HG03558 (cell line): ENCODE measurements at regions not wholly inside any gene's neighbourhood (a gene's known extent, or its start where the extent isn't known, plus 50 kb on each side); places are given as distances from the start of the nearest gene placed in this dataset.
"Not testable (repeated sequence)": the region's sequence is repeated elsewhere in the genome, so short reads cannot be mapped to it uniquely, and the experiment has no call there.

Experiments
- ATAC-seq: cut with Tn5 transposase; IDR thresholded peaks from one replicate; pipeline ENCODE4 v1.9.1; 2021; ENCODE audit warnings: moderate number of reproducible peaks; ENCODE audit not compliant: unreplicated experiment; ENCODE audit errors: extremely low read depth

- not testable (repeated sequence) for ATAC-seq
Observed at GRCh38 chr4:171229354-171229753, 583.9 kb upstream of the GALNTL6 start.

GRCh38 chr4:171221181-171221580, 592.0 kb upstream of the GALNTL6 start:
- no peak for ATAC-seq

GRCh38 chr4:171203425-171203824, 609.8 kb upstream of the GALNTL6 start:
- no peak for ATAC-seq

GRCh38 chr4:171202908-171203307, 610.3 kb upstream of the GALNTL6 start:
- no peak for ATAC-seq

- ATAC-seq, result no peak
Observed at GRCh38 chr4:171186700-171187099, 626.5 kb upstream of the GALNTL6 start.

- no peak for ATAC-seq
Observed at GRCh38 chr4:171181090-171181489, 632.1 kb upstream of the GALNTL6 start.

- no peak for ATAC-seq
Observed at GRCh38 chr4:171170671-171171070, 642.5 kb upstream of the GALNTL6 start.

- ATAC-seq, result no peak
Observed at GRCh38 chr4:171169396-171169795, 643.8 kb upstream of the GALNTL6 start.

- no peak for ATAC-seq
Observed at GRCh38 chr4:171162478-171162877, 650.7 kb upstream of the GALNTL6 start.

GRCh38 chr4:171157462-171158082, 655.6 kb upstream of the GALNTL6 start:
- no peak for ATAC-seq

GRCh38 chr4:171142639-171143038, 670.6 kb upstream of the GALNTL6 start:
- no peak for ATAC-seq

- ATAC-seq, result no peak
Observed at GRCh38 chr4:171142045-171142444, 671.2 kb upstream of the GALNTL6 start.

GRCh38 chr4:171130256-171130801, 682.9 kb upstream of the GALNTL6 start:
- ATAC-seq, result no peak

GRCh38 chr4:171118091-171118490, 695.1 kb upstream of the GALNTL6 start:
- ATAC-seq, result no peak

- ATAC-seq, result no peak
Observed at GRCh38 chr4:171117457-171117856, 695.7 kb upstream of the GALNTL6 start.

GRCh38 chr4:171101845-171102244, 711.4 kb upstream of the GALNTL6 start:
- ATAC-seq, result no peak

- no peak for ATAC-seq
Observed at GRCh38 chr4:171087089-171087488, 726.1 kb upstream of the GALNTL6 start.

GRCh38 chr4:171067422-171067821, 745.8 kb upstream of the GALNTL6 start:
- ATAC-seq, result no peak

- ATAC-seq, result no peak
Observed at GRCh38 chr4:171049380-171049779, 763.8 kb upstream of the GALNTL6 start.

- no peak for ATAC-seq
Observed at GRCh38 chr4:171042989-171043524, 770.1 kb upstream of the GALNTL6 start.

GRCh38 chr4:171035909-171036308, 777.3 kb upstream of the GALNTL6 start:
- ATAC-seq, result no peak

- ATAC-seq, result no peak
Observed at GRCh38 chr4:171031338-171031737, 781.9 kb upstream of the GALNTL6 start.
